ENCODE measurements at regions not wholly inside any gene's neighbourhood (a gene's known extent, or its start where the extent isn't known, plus 50 kb on each side); places are given as distances from the start of the nearest gene placed in this dataset.

DNA sequence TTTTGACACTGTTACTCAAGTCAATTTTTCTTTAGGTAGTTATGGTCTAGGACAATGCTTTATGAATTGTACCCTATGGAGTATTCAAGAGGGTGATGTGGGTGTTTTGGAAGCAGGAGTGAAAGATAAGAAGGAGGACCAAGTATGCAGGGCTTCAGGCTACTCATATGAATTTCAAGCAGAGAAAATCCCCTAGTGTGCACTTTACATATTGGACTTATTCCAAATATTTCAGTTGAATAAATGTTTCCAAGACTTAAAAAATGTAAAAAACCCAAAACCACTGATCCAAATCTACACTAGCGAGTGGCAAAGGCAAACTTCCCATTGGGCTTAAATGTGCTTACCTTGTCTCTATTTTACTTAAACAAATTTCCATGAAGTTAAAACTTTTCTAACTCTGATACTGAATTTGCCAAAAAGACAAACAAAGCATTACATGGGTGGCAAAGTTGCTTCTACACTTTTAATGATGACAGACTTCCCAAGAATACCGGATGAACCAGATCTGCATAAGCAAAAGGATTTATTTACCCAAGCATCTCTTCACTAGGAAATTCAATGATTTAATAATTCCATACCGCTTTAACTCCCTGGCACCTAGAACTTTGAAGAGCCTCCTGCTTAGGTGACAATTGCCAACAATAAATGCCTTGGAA, 1233.5 kb upstream of the NXPH2 start:
- Histone ChIP-seq H3K27me3 (ENCODE audit: control insufficient read depth in 3 of 3, insufficient read depth in 3 of 3, low read length in 2 of 3) (no peaks in the 10 kb centered on the region), H3K27ac (ENCODE audit: low read depth in 1 of 2, low read length in 1 of 2) (no peak overlapping the region), H3K4me1 (ENCODE audit: control insufficient read depth in 5 of 5, insufficient read depth in 5 of 5, low read length in 5 of 5) (peaks cover 0 to 3% (median 0%) of the 10 kb centered on the region in 5 donors), H3K36me3 (ENCODE audit: control insufficient read depth in 4 of 4, insufficient read depth in 4 of 4, low read length in 4 of 4) (no peaks in the 10 kb centered on the region), H3K9ac (ENCODE audit: insufficient read depth in 1 of 2, low read length in 2 of 2) (no peak overlapping the region), H3K4me3 (no peak overlapping the region), H3K9me3 (ENCODE audit: control insufficient read depth in 4 of 4, insufficient read depth in 3 of 4, low read length in 3 of 4) (no peaks in the 10 kb centered on the region)
- ATAC-seq (ENCODE audit: insufficient read depth, low FRiP score): no peak
- peak in 1 of 3 donors; percentile 4 for DNase-seq
- TF ChIP-seq, protein P1, sequence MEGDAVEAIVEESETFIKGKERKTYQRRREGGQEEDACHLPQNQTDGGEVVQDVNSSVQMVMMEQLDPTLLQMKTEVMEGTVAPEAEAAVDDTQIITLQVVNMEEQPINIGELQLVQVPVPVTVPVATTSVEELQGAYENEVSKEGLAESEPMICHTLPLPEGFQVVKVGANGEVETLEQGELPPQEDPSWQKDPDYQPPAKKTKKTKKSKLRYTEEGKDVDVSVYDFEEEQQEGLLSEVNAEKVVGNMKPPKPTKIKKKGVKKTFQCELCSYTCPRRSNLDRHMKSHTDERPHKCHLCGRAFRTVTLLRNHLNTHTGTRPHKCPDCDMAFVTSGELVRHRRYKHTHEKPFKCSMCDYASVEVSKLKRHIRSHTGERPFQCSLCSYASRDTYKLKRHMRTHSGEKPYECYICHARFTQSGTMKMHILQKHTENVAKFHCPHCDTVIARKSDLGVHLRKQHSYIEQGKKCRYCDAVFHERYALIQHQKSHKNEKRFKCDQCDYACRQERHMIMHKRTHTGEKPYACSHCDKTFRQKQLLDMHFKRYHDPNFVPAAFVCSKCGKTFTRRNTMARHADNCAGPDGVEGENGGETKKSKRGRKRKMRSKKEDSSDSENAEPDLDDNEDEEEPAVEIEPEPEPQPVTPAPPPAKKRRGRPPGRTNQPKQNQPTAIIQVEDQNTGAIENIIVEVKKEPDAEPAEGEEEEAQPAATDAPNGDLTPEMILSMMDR (IDR thresholded peaks at IDR 0.05; ENCODE audit: control extremely low read depth, extremely low read depth): no peak
- 67 to 87% methylated on average over 3 of the region's 3 CpGs for WGBS, 2 donors

- H3K4me1 ChIP-seq (ENCODE audit: control insufficient read depth in 5 of 5, insufficient read depth in 5 of 5, low read length in 5 of 5): peaks cover 0 to 3% (median 0%) of the 10 kb centered on the region in 5 donors
- H3K9me3 ChIP-seq (ENCODE audit: control insufficient read depth in 4 of 4, insufficient read depth in 3 of 4, low read length in 3 of 4): no peaks in the 10 kb centered on the region
- ATAC-seq (ENCODE audit: insufficient read depth, low FRiP score) (no peak), DNase-seq (no peak)
- no peaks in the 10 kb centered on the region for H3K36me3 ChIP-seq (ENCODE audit: control insufficient read depth in 4 of 4, insufficient read depth in 4 of 4, low read length in 4 of 4)
- no peak overlapping the region for H3K27ac ChIP-seq (ENCODE audit: low read depth in 1 of 2, low read length in 1 of 2)
- WGBS, 2 donors: 54 to 69% methylated on average over 2 of the region's 2 CpGs
- H3K27me3 ChIP-seq (ENCODE audit: control insufficient read depth in 3 of 3, insufficient read depth in 3 of 3, low read length in 2 of 3): no peaks in the 10 kb centered on the region
- TF ChIP-seq, protein P1 (IDR thresholded peaks at IDR 0.05; ENCODE audit: control extremely low read depth, extremely low read depth): no peak
- H3K4me3 ChIP-seq: no peak overlapping the region
- H3K9ac ChIP-seq (ENCODE audit: insufficient read depth in 1 of 2, low read length in 2 of 2): no peak overlapping the region
Observed at GRCh38 chr2:140011287-140011686, 1231.1 kb upstream of the NXPH2 start.

GRCh38 chr2:140002110-140002509, 1221.9 kb upstream of the NXPH2 start:
- DNase-seq (no peak), ATAC-seq (ENCODE audit: insufficient read depth, low FRiP score) (no peak)
- Histone ChIP-seq H3K27ac (ENCODE audit: low read depth in 1 of 2, low read length in 1 of 2) (no peak overlapping the region), H3K4me1 (ENCODE audit: control insufficient read depth in 5 of 5, insufficient read depth in 5 of 5, low read length in 5 of 5) (no peaks in the 10 kb centered on the region), H3K27me3 (ENCODE audit: control insufficient read depth in 3 of 3, insufficient read depth in 3 of 3, low read length in 2 of 3) (no peaks in the 10 kb centered on the region), H3K36me3 (ENCODE audit: control insufficient read depth in 4 of 4, insufficient read depth in 4 of 4, low read length in 4 of 4) (no peaks in the 10 kb centered on the region), H3K9ac (ENCODE audit: insufficient read depth in 1 of 2, low read length in 2 of 2) (no peak overlapping the region), H3K4me3 (no peak overlapping the region), H3K9me3 (ENCODE audit: control insufficient read depth in 4 of 4, insufficient read depth in 3 of 4, low read length in 3 of 4) (no peaks in the 10 kb centered on the region)
- WGBS, 2 donors: 32 to 58% methylated on average over 2 of the region's 2 CpGs
- TF ChIP-seq, protein P1 (IDR thresholded peaks at IDR 0.05; ENCODE audit: control extremely low read depth, extremely low read depth): no peak

All from lung (tissue), 11 donors.